H9 (cell line): ENCODE measurements at regions not wholly inside any gene's neighbourhood (a gene's known extent, or its start where the extent isn't known, plus 50 kb on each side); places are given as distances from the start of the nearest gene placed in this dataset.

Experiments
- DNase-seq: peaks from one replicate; pipeline ENCODE4 v3.0.0-alpha.2; 2017
- H2AFZ ChIP-seq: one replicate; pipeline ENCODE4 v1.6.1; 2013; ENCODE audit warnings: mild to moderate bottlenecking, low read length, control low read depth, moderate library complexity
- H2AK5ac ChIP-seq: 2 replicates; pipeline ENCODE4 v1.6.1; 2013; ENCODE audit warnings: low read length, control low read depth, mixed read lengths; ENCODE audit not compliant: insufficient read length
- H2BK120ac ChIP-seq: one replicate; pipeline ENCODE4 v1.6.1; 2013; ENCODE audit warnings: low read depth, mild to moderate bottlenecking, low read length, control low read depth, inconsistent platforms; ENCODE audit not compliant: poor library complexity, severe bottlenecking
- H2BK12ac ChIP-seq: 2 replicates; pipeline ENCODE4 v1.6.1; 2013; ENCODE audit warnings: low read length, control low read depth, mixed read lengths, low read depth; ENCODE audit not compliant: insufficient read length
- H2BK15ac ChIP-seq: 2 replicates; pipeline ENCODE4 v1.6.1; 2013; ENCODE audit warnings: low read depth, low read length, control low read depth
- H2BK20ac ChIP-seq: one replicate; pipeline ENCODE4 v1.6.1; 2013; ENCODE audit warnings: low read depth, mild to moderate bottlenecking, low read length, control low read depth, inconsistent platforms; ENCODE audit not compliant: poor library complexity, severe bottlenecking
- H2BK5ac ChIP-seq: 2 replicates; pipeline ENCODE4 v1.6.1; 2013; ENCODE audit warnings: low read length, control low read depth, mixed read lengths; ENCODE audit not compliant: insufficient read length
- H3K14ac ChIP-seq: 2 replicates; pipeline ENCODE4 v1.6.1; 2013; ENCODE audit warnings: low read length, control low read depth; ENCODE audit not compliant: insufficient read depth
- H3K18ac ChIP-seq: 2 replicates; pipeline ENCODE4 v1.6.1; 2013; ENCODE audit warnings: low read depth, mild to moderate bottlenecking, mixed read lengths, low read length, control low read depth; ENCODE audit not compliant: insufficient read length
- H3K23ac ChIP-seq: 2 replicates; pipeline ENCODE4 v1.6.1; 2013; ENCODE audit warnings: low read length, control low read depth, mixed read lengths, low read depth; ENCODE audit not compliant: insufficient read length
- H3K23me2 ChIP-seq: 2 replicates; pipeline ENCODE4 v1.6.1; 2013; ENCODE audit warnings: low read depth, mild to moderate bottlenecking, mixed read lengths, low read length, control low read depth; ENCODE audit not compliant: insufficient read length, poor library complexity, severe bottlenecking
- H3K27ac ChIP-seq: 2 replicates; pipeline ENCODE4 v1.5.1; 2013; ENCODE audit warnings: low read length, control low read depth, mixed read lengths, low read depth; ENCODE audit not compliant: insufficient read length
- H3K27me3 ChIP-seq: 2 replicates; pipeline ENCODE4 v1.6.1; 2013; ENCODE audit warnings: low read length, control low read depth, inconsistent platforms; ENCODE audit not compliant: insufficient read depth
- H3K4ac ChIP-seq: 2 replicates; pipeline ENCODE4 v1.6.1; 2013; ENCODE audit warnings: low read depth, mild to moderate bottlenecking, control low read depth, inconsistent platforms, low read length, moderate library complexity
- H3K4me1 ChIP-seq: 2 replicates; pipeline ENCODE4 v1.6.1; 2013; ENCODE audit warnings: low read length, control low read depth, inconsistent platforms; ENCODE audit not compliant: insufficient read depth
- H3K4me2 ChIP-seq: 2 replicates; pipeline ENCODE4 v1.6.1; 2013; ENCODE audit warnings: low read length, control low read depth, mixed read lengths; ENCODE audit not compliant: insufficient read length, insufficient read depth
- H3K56ac ChIP-seq: 2 replicates; pipeline ENCODE4 v1.6.1; 2013; ENCODE audit warnings: low read depth, mild to moderate bottlenecking, mixed read lengths, low read length, control low read depth; ENCODE audit not compliant: insufficient read length
- H3K79me1 ChIP-seq: 2 replicates; pipeline ENCODE4 v1.6.1; 2013; ENCODE audit warnings: low read depth, mild to moderate bottlenecking, moderate library complexity, low read length, control low read depth, inconsistent platforms; ENCODE audit not compliant: insufficient read depth, poor library complexity, severe bottlenecking
- H3K79me2 ChIP-seq: 2 replicates; pipeline ENCODE4 v1.6.1; 2013; ENCODE audit warnings: low read length, control low read depth, inconsistent platforms; ENCODE audit not compliant: insufficient read depth
- H3K9ac ChIP-seq: 2 replicates; pipeline ENCODE4 v1.6.1; 2013; ENCODE audit warnings: low read length, control low read depth, mixed read lengths; ENCODE audit not compliant: insufficient read length; ENCODE audit errors: extremely low read depth
- H3K9me3 ChIP-seq: one replicate; pipeline ENCODE4 v1.6.1; 2013; ENCODE audit warnings: low read depth, low read length, inconsistent platforms; ENCODE audit not compliant: control insufficient read depth
- H3T11ph ChIP-seq: one replicate; pipeline ENCODE4 v1.6.1; 2013; ENCODE audit warnings: mild to moderate bottlenecking, low read length, control low read depth, inconsistent platforms
- H4K20me1 ChIP-seq: one replicate; pipeline ENCODE4 v1.6.1; 2013; ENCODE audit not compliant: control insufficient read depth, insufficient read length, insufficient read depth
- H4K5ac ChIP-seq: 2 replicates; pipeline ENCODE4 v1.6.1; 2013; ENCODE audit warnings: low read depth, mild to moderate bottlenecking, mixed read lengths, low read length, control low read depth; ENCODE audit not compliant: insufficient read length
- H4K8ac ChIP-seq: replicated peaks from 2 replicates; pipeline ENCODE4 v1.6.1; 2013; ENCODE audit warnings: low read length, control low read depth, mixed read lengths, low read depth; ENCODE audit not compliant: insufficient read length
- H4K91ac ChIP-seq: 2 replicates; pipeline ENCODE4 v1.6.1; 2013; ENCODE audit warnings: low read depth, mild to moderate bottlenecking, moderate library complexity, mixed read lengths, low read length, control low read depth; ENCODE audit not compliant: insufficient read length
- H3K27ac Mint-ChIP-seq, 3 experiments: 2 replicates in 2 of 3; 3 replicates in 1 of 3; pipeline ENCODE4 v1.8.0; 2020 to 2021; ENCODE audit warnings: mixed read lengths in 3 of 3, mild to moderate bottlenecking in 1 of 3, moderate library complexity in 1 of 3
- H3K27me3 Mint-ChIP-seq: 2 replicates; pipeline ENCODE4 v1.8.0; 2021; ENCODE audit warnings: low read depth, mild to moderate bottlenecking, moderate library complexity, mixed read lengths
- H3K36me3 Mint-ChIP-seq, 3 experiments: 2 replicates in 2 of 3; 3 replicates in 1 of 3; pipeline ENCODE4 v1.8.0; 2020 to 2021; ENCODE audit warnings: low read depth in 3 of 3, mixed read lengths in 3 of 3; ENCODE audit not compliant: insufficient read depth in 1 of 3
- H3K4me1 Mint-ChIP-seq, 2 experiments: 2 replicates each; pipeline ENCODE4 v1.8.0; 2020; ENCODE audit warnings: mixed read lengths in 2 of 2
- H3K4me3 Mint-ChIP-seq, 2 experiments: 2 replicates in 1 of 2; 3 replicates in 1 of 2; pipeline ENCODE4 v1.8.0; 2020 to 2021; ENCODE audit warnings: mild to moderate bottlenecking in 2 of 2, mixed read lengths in 2 of 2, moderate library complexity in 1 of 2
- H3K9me3 Mint-ChIP-seq, 2 experiments: 2 replicates in 1 of 2; 3 replicates in 1 of 2; pipeline ENCODE4 v1.8.0; 2020; ENCODE audit warnings: mild to moderate bottlenecking in 2 of 2, mixed read lengths in 2 of 2, moderate library complexity in 1 of 2
- CTCF ChIP-seq: fragments of 200-600 bp; sonication (generic); conservative IDR thresholded peaks from 3 replicates; pipeline ENCODE4 v1.8.0; 2021; ENCODE audit warnings: antibody characterized with exemption, mild to moderate bottlenecking
- WGBS: extraction: QIAGEN DNeasy Blood & Tissue Kit; methylation state at CpG from one replicate; pipeline ENCODE4 v1.1.7; 2013; ENCODE audit warnings: missing lambda C conversion rate, low lambda C conversion rate, mixed read lengths; ENCODE audit not compliant: insufficient read length; ENCODE audit errors: extremely low coverage; 5-methylcytosine and 5-hydroxymethylcytosine counted together

GRCh38 chr7:27305854-27306253 is 63.3 kb downstream of the EVX1 start:
- no peaks in the 10 kb centered on the region for H3K9me3 ChIP-seq
- no peak overlapping the region for H3K18ac ChIP-seq
- no peak overlapping the region for H3K4me2 ChIP-seq
- H2BK120ac ChIP-seq = no peak overlapping the region
- DNase-seq = no peak
- no peak overlapping the region for H3K56ac ChIP-seq
- H4K5ac ChIP-seq = no peak overlapping the region
- no peak overlapping the region for H2BK15ac ChIP-seq
- no peak overlapping the region for H2BK12ac ChIP-seq
- H3K79me1 ChIP-seq = no peaks in the 10 kb centered on the region
- no peak overlapping the region for H3K9ac ChIP-seq
- no peak overlapping the region for H3K14ac ChIP-seq
- Mint-ChIP-seq H3K27me3 (no peaks in the 10 kb centered on the region; the same call in 1 of the 2 replicates), H3K9me3 (peaks cover 0 to 2% of the 10 kb centered on the region in 2 experiments; a peak in 1 of 5 replicates), H3K4me3 (no peak overlapping the region), H3K27ac (no peak overlapping the region), H3K36me3 (no peaks in the 10 kb centered on the region), H3K4me1 (peaks cover 0 to 3% of the 10 kb centered on the region in 2 experiments; a peak in 2 of 4 replicates)
- no peak overlapping the region for H2BK5ac ChIP-seq
- H3K27me3 ChIP-seq = no peaks in the 10 kb centered on the region
- TF ChIP-seq CTCF = no peak
- H3K23ac ChIP-seq = no peak overlapping the region
- H4K20me1 ChIP-seq = no peaks in the 10 kb centered on the region
- WGBS = no CpG with 5 or more reads among the region's 6 CpGs
- no peaks in the 10 kb centered on the region for H3K79me2 ChIP-seq
- no peaks in the 10 kb centered on the region for H3K23me2 ChIP-seq
- no peak overlapping the region for H4K91ac ChIP-seq
- H3T11ph ChIP-seq = no peak overlapping the region
- H3K4me1 ChIP-seq = no peaks in the 10 kb centered on the region
- no peak overlapping the region for H2AFZ ChIP-seq
- no peak overlapping the region for H3K4ac ChIP-seq
- no peak overlapping the region for H2BK20ac ChIP-seq
- H2AK5ac ChIP-seq = no peak overlapping the region
- no peak overlapping the region for H3K27ac ChIP-seq
- no peak overlapping the region for H4K8ac ChIP-seq
